ENCODE measurements at regions not wholly inside any gene's neighbourhood (a gene's known extent, or its start where the extent isn't known, plus 50 kb on each side); places are given as distances from the start of the nearest gene placed in this dataset.

- DNase-seq, result no peak
Observed at GRCh38 chr7:125654076-125654475, 724.5 kb upstream of the POT1 start.

DNA sequence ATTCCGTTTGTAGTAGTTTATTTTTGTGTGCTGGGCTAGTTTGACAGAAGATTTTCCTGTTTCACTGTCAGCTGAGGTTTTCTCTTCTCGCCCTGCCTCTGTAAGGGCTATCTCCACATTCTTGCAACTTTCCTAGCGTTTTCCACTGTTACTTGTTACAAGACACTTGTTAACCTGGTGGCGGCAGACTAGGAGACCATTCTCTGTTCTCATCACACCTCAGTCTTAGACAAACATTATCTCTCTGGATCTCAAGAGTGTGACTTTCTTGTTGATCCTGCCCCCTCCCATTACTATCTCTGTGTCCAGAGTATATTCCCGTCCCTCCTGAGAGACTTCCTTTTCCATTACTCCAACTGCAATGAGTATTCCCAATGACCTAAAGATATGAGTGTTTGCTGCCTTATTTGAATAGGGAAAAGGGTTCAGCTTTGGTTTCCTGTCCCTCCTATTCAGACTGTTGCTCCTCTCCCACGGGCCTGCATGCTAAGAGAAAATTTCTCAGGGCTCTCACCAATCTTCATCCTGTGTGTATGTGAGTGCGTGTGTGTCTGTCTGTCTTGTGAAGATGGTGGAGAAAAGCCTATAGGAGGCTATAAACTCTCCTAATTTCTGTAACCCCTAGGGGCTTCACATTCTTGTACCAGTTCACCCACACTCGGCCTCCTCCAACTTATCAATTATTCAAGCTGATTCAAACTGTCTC, 722.4 kb upstream of the POT1 start:
- DNase-seq, result no peak

GRCh38 chr7:125648543-125648942, 718.9 kb upstream of the POT1 start:
- DNase-seq, result no peak

GRCh38 chr7:125645770-125646169, 716.1 kb upstream of the POT1 start:
- no peak for DNase-seq

DNA sequence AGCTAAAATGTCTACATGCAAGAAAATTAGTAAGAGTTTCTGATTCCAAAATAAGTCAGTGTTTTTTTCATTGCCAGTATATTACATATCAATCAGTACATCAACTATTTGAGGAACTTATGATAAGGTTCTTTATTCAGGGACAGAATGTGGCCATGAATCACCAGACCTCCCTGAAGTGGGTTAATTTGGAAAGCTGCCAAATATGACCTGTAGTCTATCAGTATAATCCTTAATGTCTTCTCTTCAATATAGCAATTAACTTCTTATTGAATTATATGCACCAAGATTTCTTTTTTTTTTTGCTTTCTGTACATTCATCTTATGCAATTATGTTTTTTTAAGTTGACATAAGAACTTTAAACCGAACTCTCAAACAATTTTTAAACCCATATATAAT, 714.5 kb upstream of the POT1 start:
- DNase-seq, result no peak

DNA sequence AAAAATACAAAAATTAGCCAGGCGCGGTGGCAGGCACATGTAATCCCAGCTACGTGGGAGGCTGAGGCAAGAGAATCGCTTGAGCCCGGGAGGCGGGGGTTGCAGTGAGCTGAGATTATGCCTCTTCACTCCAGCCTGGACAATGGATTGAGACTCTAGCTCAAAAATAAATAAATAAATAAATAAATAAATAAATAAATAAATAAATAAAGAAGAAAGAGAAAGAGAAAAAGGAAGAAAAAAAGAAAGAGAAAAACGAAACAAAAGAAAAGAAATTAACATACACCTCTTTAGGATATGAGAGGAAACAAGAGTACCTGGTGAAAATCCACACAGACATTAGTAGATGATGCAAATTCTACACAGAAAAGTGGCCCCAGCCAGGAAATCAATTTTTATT, 713.7 kb upstream of the POT1 start:
- DNase-seq, result no peak

DNA sequence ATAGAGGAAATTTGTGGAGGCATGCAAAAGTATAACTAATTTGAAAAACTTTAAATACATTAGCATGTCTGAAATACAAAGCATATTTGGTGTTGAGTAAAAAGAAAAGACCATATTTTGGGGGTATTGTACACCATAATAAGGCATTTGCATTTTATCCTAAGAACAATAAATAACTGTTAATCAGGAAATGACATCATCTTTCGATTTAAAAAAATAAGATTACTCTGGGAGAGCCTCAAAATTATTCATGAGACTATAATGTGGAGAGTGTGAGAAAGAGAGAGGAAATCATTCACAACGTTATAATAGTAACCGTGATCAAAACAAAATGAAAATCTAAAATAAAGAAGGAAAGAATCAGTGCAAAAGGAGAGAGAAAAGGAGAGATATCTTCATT, 712.3 kb upstream of the POT1 start:
- no peak for DNase-seq

GRCh38 chr7:125636320-125636962, 706.8 kb upstream of the POT1 start:
- no peak for DNase-seq

DNA sequence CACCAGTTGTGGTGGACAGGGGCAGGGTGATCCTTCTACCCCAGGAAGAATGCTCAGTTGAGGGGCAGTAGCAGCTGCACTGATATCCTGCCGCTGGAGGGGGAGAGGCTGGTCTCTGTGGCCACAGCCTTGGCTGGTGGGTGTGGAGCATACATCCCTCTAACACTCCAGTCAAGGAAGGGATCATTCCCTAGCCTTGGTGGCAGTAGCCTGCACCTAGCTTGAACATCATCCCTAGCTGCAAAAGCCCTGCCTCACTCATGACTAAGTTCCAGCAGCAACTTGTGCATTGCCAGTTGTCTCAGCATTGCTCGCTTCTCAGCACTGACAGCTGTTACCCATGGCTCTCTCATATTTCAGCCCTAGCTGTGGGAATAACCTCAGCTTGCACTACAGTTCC, 688.9 kb upstream of the POT1 start:
- no peak for DNase-seq

- DNase-seq, result no peak
Observed at GRCh38 chr7:125611582-125611981, 682.0 kb upstream of the POT1 start.

DNA sequence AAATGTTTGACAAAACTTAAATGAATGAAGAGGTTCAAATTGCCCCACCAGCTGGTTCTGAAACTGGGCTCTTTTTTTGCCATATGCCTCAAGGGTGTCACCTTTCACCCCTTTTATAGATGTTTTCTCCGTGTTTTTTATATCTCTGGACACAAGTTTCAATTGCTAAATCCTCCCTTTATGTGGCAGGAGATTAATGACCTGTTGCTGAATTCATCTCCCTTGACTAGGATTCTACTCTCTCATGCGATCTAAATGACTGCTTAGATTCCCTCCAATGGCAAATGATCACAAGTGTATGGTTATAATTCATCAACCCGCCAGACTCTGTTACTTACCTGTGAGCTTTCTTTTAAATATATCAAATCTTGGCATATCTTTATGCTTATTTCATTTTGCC, 677.0 kb upstream of the POT1 start:
- DNase-seq, result no peak

DNA sequence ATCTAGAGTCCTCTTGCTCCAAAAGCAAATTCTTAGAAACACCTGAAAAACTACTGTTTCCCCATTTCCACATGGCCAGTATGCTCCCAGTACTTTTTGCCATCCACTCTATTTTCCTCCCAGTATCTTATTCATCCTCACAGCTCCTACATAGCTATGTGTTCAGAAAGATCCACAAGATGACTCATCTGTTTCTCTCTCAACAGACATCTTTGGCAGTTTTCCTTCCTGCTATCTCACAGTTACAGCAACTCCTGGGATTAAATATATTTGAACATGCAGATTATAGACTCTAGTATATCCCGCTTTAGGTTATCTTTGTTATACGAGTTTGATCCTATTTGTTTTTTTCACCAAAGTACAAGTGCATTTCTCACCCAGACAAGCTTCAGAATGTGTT, 675.6 kb upstream of the POT1 start:
- no peak for DNase-seq

GRCh38 chr7:125602441-125602840, 672.8 kb upstream of the POT1 start:
- DNase-seq, result no peak

DNA sequence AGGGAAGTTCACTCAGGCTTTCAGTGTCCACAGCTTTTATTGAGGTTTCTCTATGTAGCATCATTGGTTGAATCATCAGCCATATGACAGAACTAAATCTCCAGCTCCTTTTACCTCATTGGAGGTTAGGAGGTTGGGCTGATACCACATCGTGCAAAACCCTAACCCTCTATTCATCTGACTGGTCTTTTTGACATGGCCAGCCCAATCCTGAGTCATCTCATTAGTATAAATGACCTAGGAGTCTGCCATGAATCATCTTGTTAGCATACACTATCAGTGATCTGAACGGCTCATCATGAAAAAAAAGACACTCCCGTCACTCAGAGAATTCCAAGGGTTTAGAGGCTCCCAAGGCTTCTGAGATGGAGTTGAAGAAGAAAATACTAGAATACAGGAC, 669.8 kb upstream of the POT1 start:
- DNase-seq, result no peak

- DNase-seq, result no peak
Observed at GRCh38 chr7:125592331-125592730, 662.7 kb upstream of the POT1 start.

- DNase-seq, result no peak
Observed at GRCh38 chr7:125573126-125573525, 643.5 kb upstream of the POT1 start.

DNA sequence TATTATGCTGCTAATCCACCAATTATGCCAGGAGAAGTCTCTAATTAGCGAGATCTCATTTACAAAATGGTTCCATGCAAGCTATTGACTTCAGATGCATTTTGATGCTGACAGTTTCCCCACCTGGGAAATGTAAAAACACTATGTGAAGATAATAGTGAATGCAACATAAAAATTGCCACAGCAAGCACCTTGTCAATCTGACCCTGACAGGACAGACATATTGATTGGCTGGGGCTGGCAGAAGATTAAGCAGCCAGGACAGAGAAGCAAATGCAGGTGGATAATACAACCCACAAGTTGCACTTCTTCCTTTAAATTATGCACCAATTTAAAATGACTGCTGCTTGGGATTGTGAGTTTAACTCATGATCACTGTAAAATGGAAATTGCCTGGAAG, 642.8 kb upstream of the POT1 start:
- DNase-seq, result no peak

- no peak for DNase-seq
Observed at GRCh38 chr7:125568799-125569198, 639.2 kb upstream of the POT1 start.

- DNase-seq, result no peak
Observed at GRCh38 chr7:125567686-125568085, 638.1 kb upstream of the POT1 start.

DNA sequence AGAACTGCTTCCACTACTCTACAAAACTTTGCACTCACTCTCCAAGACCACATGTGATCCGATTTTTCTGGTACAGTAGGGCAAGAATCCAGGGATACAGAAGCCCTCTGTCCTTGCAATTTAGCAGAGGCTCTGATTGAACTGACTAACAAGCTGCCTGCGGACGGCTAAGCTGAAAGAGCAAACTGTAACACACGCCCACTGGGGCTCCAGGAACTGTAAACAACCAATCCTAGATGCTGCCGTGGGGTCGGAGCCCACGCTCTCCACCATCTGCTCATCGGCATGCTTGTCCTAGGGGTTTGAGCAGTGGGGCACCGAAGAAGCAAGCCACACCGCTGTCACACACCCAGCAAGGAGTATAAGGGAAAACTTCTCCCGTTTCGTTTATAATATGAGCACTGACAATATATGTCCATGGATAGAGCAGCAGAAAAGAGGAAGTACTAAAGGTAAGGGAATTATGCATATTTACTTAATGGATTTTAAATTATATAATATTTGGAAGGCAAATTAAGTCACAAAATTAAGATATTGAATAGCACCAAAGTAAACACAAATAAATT, 634.4 kb upstream of the POT1 start:
- DNase-seq, result no peak

GRCh38 chr7:125563557-125563956, 633.9 kb upstream of the POT1 start:
- no peak for DNase-seq

DNA sequence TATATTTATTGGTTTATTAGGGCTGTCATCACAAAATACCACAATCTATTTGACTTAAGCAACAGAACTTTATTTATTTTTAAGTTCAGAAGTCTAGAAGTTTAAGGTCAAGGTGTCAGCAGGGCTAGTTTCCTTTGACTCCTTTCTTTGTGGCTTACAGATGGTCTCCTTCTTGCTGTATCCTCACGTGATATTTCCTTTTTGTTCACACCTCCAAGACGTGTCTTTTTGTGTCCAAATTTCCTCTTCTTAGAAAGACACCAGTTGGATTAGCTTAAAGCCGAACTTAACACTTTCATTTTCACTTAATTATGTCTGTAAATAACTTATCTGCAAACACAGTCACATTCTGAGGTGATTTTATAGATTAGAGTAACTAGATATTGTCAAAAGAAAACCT, 631.4 kb upstream of the POT1 start:
- DNase-seq, result no peak

DNA sequence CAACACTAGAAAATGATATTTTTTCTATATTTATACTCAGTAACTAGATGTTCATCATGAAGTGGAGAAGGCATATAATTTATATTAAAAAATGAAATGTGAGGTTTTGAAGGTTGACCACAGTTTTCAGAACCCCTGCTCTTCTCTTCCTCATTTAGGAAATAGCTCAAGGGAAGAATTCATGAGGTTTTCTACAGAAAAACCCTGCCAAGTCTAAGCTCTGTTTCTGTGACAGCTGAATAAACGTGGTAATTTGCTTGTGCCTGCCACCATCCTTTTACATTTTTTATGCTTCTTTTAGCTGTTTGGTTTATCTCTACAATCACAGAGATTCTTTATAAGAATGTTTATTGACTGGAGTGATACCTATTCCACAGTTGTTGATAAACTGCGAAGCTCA, 630.3 kb upstream of the POT1 start:
- DNase-seq, result no peak

GRCh38 chr7:125555916-125556315, 626.3 kb upstream of the POT1 start:
- no peak for DNase-seq

DNA sequence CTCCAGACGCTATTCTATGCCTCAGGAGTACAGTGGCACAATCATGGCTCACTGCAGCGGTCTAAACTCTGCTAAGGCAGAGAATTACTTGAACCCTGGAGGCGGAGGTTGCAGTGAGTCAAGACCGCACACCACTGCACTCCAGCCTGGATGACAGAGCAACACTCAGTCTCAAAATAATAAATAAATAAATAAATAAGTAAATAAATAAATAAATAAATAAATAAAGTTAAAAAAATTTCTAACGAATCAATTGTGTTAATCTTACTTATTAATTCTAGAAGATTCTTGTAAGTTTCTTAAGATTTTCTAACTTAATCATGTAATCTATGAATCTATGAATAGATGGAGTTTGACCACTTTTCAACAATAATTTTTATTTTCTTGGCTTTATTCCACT, 621.4 kb upstream of the POT1 start:
- no peak for DNase-seq

Measured in femur (tissue), 1 donor.